ENCODE measurements at regions not wholly inside any gene's neighbourhood (a gene's known extent, or its start where the extent isn't known, plus 50 kb on each side); places are given as distances from the start of the nearest gene placed in this dataset.

DNA sequence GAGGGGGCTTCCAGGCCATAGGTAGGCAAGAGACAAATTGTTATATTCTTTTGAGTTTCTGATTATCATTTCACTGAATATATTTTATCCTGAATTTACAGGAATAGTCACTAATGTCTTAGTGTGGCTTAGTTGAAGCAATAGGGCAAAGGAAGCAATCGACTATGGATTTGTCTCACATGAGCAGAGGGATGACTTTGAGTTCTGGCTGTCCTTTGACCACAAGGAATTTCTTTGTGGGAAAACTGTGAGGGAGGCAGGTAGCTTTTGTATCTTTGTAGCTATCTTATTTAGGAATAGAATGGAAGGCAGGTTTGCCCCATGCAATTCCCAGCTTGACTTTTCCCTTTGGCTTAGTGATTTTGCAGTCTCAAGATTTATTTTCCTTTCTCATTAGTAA is 207.3 kb upstream of the ANXA10 start (continued):
- TF ChIP-seq, protein P1, sequence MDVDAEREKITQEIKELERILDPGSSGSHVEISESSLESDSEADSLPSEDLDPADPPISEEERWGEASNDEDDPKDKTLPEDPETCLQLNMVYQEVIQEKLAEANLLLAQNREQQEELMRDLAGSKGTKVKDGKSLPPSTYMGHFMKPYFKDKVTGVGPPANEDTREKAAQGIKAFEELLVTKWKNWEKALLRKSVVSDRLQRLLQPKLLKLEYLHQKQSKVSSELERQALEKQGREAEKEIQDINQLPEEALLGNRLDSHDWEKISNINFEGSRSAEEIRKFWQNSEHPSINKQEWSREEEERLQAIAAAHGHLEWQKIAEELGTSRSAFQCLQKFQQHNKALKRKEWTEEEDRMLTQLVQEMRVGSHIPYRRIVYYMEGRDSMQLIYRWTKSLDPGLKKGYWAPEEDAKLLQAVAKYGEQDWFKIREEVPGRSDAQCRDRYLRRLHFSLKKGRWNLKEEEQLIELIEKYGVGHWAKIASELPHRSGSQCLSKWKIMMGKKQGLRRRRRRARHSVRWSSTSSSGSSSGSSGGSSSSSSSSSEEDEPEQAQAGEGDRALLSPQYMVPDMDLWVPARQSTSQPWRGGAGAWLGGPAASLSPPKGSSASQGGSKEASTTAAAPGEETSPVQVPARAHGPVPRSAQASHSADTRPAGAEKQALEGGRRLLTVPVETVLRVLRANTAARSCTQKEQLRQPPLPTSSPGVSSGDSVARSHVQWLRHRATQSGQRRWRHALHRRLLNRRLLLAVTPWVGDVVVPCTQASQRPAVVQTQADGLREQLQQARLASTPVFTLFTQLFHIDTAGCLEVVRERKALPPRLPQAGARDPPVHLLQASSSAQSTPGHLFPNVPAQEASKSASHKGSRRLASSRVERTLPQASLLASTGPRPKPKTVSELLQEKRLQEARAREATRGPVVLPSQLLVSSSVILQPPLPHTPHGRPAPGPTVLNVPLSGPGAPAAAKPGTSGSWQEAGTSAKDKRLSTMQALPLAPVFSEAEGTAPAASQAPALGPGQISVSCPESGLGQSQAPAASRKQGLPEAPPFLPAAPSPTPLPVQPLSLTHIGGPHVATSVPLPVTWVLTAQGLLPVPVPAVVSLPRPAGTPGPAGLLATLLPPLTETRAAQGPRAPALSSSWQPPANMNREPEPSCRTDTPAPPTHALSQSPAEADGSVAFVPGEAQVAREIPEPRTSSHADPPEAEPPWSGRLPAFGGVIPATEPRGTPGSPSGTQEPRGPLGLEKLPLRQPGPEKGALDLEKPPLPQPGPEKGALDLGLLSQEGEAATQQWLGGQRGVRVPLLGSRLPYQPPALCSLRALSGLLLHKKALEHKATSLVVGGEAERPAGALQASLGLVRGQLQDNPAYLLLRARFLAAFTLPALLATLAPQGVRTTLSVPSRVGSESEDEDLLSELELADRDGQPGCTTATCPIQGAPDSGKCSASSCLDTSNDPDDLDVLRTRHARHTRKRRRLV (CRISPR knock-in tag; IDR thresholded peaks at IDR 0.05), result no peak

DNA sequence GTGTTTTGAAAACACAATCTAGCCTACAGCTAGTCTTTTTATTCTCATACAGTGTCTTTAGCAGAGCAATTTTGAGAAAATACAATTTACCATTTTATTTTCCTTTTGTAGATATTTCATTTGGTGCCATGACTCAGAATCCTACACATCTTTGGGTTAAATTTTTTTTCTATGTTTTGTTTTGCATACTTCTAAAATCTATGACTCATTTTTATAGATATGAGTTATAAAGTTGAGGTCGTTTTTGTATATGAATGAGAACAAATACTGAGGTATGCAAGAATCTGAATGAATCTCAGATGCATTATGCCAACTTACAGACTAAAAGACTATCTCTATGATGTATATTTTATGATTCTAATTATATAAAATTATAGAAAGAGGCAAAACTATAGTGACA is 206.5 kb upstream of the ANXA10 start:
- no peak overlapping the region for H3K4me3 ChIP-seq (replicated peaks in 1 of 3; ENCODE audit: insufficient read depth in 1 of 3, low read depth in 2 of 3, low read length in 3 of 3)
- no peaks in the 10 kb centered on the region for H3K27me3 ChIP-seq (ENCODE audit: control insufficient read depth in 1 of 2, insufficient read depth in 2 of 2, low read length in 2 of 2)
- no peak overlapping the region for H2AFZ ChIP-seq (ENCODE audit: low read length)
- H3K9ac ChIP-seq (ENCODE audit: insufficient read depth, low read depth, low read length), result no peak overlapping the region
- ATAC-seq (no peak), FAIRE-seq (no peak), DNase-seq (ENCODE audit: low spot score) (no peak)
- H4K20me1 ChIP-seq (ENCODE audit: insufficient read depth, low read length), result no peaks in the 10 kb centered on the region
- H3K9me3 ChIP-seq (ENCODE audit: low read length), result peaks cover 13% of the 10 kb centered on the region
- H3K4me1 ChIP-seq (ENCODE audit: insufficient read depth, low read length), result no peaks in the 10 kb centered on the region
- no peak for TF ChIP-seq ZNF878 (CRISPR knock-in tag; IDR thresholded peaks at IDR 0.05)
- no peak for TF ChIP-seq ZNF562 (CRISPR knock-in tag; IDR thresholded peaks at IDR 0.05; ENCODE audit: borderline replicate concordance)
- TF ChIP-seq IKZF4 (CRISPR knock-in tag; IDR thresholded peaks at IDR 0.05; ENCODE audit: borderline replicate concordance, low read depth, not compliant biosample characterization), result no peak
- 0% methylated on average over 1 of the region's 1 CpG for WGBS (ENCODE audit: low lambda C conversion rate)
- no TSS peak for BruUV-seq (replicated peaks)
- H3K27ac ChIP-seq (ENCODE audit: extremely low read length, insufficient read depth, low read length), result no peak overlapping the region
- H3K79me2 ChIP-seq (ENCODE audit: insufficient read depth, low read length), result no peaks in the 10 kb centered on the region
- ChIA-PET POLR2A (no interaction called here), CTCF (ENCODE audit: low intra/inter-chr PET ratio, low total read pairs) (no interaction called here)
- in situ Hi-C loops (cut with HindIII; ENCODE audit: extremely low pct_ligation_motif_present, low pct_unique_long_range_greater_than_20kb), result no loop called here
- H3K36me3 ChIP-seq (replicated peaks in 1 of 2; ENCODE audit: control insufficient read depth in 1 of 2, insufficient read depth in 2 of 2, low read length in 2 of 2), result no peaks in the 10 kb centered on the region
- no peak overlapping the region for H3K4me2 ChIP-seq (ENCODE audit: low read depth, low read length)
- intact Hi-C loops (cut with micrococcal nuclease; ENCODE audit: unreplicated experiment), result no loop called here

Measured in HepG2 (cell line).